ENCODE measurements at regions not wholly inside any gene's neighbourhood (a gene's known extent, or its start where the extent isn't known, plus 50 kb on each side); places are given as distances from the start of the nearest gene placed in this dataset.

- no peak for DNase-seq
- intact Hi-C loops (cut with DNase I; ENCODE audit: low total_unique reads) = no loop called here
- H3K4me1 ChIP-seq = no peaks in the 10 kb centered on the region
- WGBS, 2 donors (ENCODE audit: low coverage in 1 of 2) = 65 to 86% methylated on average over 2 of the region's 2 CpGs
- TF ChIP-seq POLR2A (IDR thresholded peaks at IDR 0.05) = no peak
- no peak for TF ChIP-seq EP300 (IDR thresholded peaks at IDR 0.05; ENCODE audit: low read depth)
- no peak for TF ChIP-seq CTCF (IDR thresholded peaks at IDR 0.05)
- no peak for TF ChIP-seq POLR2AphosphoS5 (IDR thresholded peaks at IDR 0.05)
- H3K9me3 ChIP-seq = no peaks in the 10 kb centered on the region
- in situ Hi-C loops (cut with MboI; ENCODE audit: low pct_ligation_motif_present in 1 of 4, low pct_unique_long_range_greater_than_20kb in 1 of 4, low sequenced_read_pairs in 3 of 4) = no loop called here
- H3K27ac ChIP-seq = no peak overlapping the region
- H3K36me3 ChIP-seq = no peaks in the 10 kb centered on the region
- peaks cover 39% of the 10 kb centered on the region for H3K27me3 ChIP-seq
- H3K4me3 ChIP-seq = no peak overlapping the region
These were observed 69.1 kb downstream of the OTP start for GRCh38 chr5:77569409-77569808.

GRCh38 chr5:77568555-77568954 lies 70.0 kb downstream of the OTP start:
- WGBS, 2 donors (ENCODE audit: low coverage in 1 of 2) = 67 to 73% methylated on average over 2 to 3 of the region's 3 CpGs
- TF ChIP-seq EP300 (IDR thresholded peaks at IDR 0.05; ENCODE audit: low read depth) = no peak
- no peak for TF ChIP-seq POLR2A (IDR thresholded peaks at IDR 0.05)
- no peak for TF ChIP-seq CTCF (IDR thresholded peaks at IDR 0.05)
- no peak for TF ChIP-seq POLR2AphosphoS5 (IDR thresholded peaks at IDR 0.05)
- Histone ChIP-seq H3K27ac (no peak overlapping the region), H3K27me3 (peaks cover 39% of the 10 kb centered on the region), H3K4me1 (no peaks in the 10 kb centered on the region), H3K36me3 (no peaks in the 10 kb centered on the region), H3K4me3 (no peak overlapping the region), H3K9me3 (no peaks in the 10 kb centered on the region)
- intact Hi-C loops (cut with DNase I; ENCODE audit: low total_unique reads) (no loop called here), in situ Hi-C loops (cut with MboI; ENCODE audit: low pct_ligation_motif_present in 1 of 4, low pct_unique_long_range_greater_than_20kb in 1 of 4, low sequenced_read_pairs in 3 of 4) (no loop called here)
- DNase-seq = no peak

GRCh38 chr5:77568082-77568481 lies 70.4 kb downstream of the OTP start:
- in situ Hi-C loops (cut with MboI; ENCODE audit: low pct_ligation_motif_present in 1 of 4, low pct_unique_long_range_greater_than_20kb in 1 of 4, low sequenced_read_pairs in 3 of 4) (no loop called here), intact Hi-C loops (cut with DNase I; ENCODE audit: low total_unique reads) (no loop called here)
- Histone ChIP-seq H3K27ac (no peak overlapping the region), H3K4me1 (no peaks in the 10 kb centered on the region), H3K4me3 (no peak overlapping the region), H3K27me3 (peaks cover 39% of the 10 kb centered on the region), H3K36me3 (no peaks in the 10 kb centered on the region), H3K9me3 (no peaks in the 10 kb centered on the region)
- no peak for TF ChIP-seq POLR2AphosphoS5 (IDR thresholded peaks at IDR 0.05)
- 33 to 44% methylated on average over 1 to 2 of the region's 2 CpGs for WGBS, 2 donors (ENCODE audit: low coverage in 1 of 2)
- no peak for DNase-seq

GRCh38 chr5:77563475-77563874 lies 71.4 kb upstream of the WDR41 start:
- TF ChIP-seq EP300 (IDR thresholded peaks at IDR 0.05; ENCODE audit: low read depth) (no peak), POLR2AphosphoS5 (IDR thresholded peaks at IDR 0.05) (no peak), POLR2A (IDR thresholded peaks at IDR 0.05) (no peak)
- Histone ChIP-seq H3K36me3 (no peaks in the 10 kb centered on the region), H3K27me3 (peaks cover 27% of the 10 kb centered on the region), H3K4me1 (no peaks in the 10 kb centered on the region), H3K4me3 (no peak overlapping the region), H3K9me3 (no peaks in the 10 kb centered on the region), H3K27ac (no peak overlapping the region)
- 20 to 45% methylated on average over 1 to 3 of the region's 3 CpGs for WGBS, 2 donors (ENCODE audit: low coverage in 1 of 2)
- intact Hi-C loops (cut with DNase I; ENCODE audit: low total_unique reads) (no loop called here), in situ Hi-C loops (cut with MboI; ENCODE audit: low pct_ligation_motif_present in 1 of 4, low pct_unique_long_range_greater_than_20kb in 1 of 4, low sequenced_read_pairs in 3 of 4) (no loop called here)
- DNase-seq = no peak

GRCh38 chr5:77561965-77562364 lies 69.8 kb upstream of the WDR41 start:
- intact Hi-C loops (cut with DNase I; ENCODE audit: low total_unique reads) (no loop called here), in situ Hi-C loops (cut with MboI; ENCODE audit: low pct_ligation_motif_present in 1 of 4, low pct_unique_long_range_greater_than_20kb in 1 of 4, low sequenced_read_pairs in 3 of 4) (no loop called here)
- Histone ChIP-seq H3K36me3 (no peaks in the 10 kb centered on the region), H3K27me3 (peaks cover 17% of the 10 kb centered on the region), H3K9me3 (no peaks in the 10 kb centered on the region), H3K27ac (no peak overlapping the region), H3K4me1 (no peaks in the 10 kb centered on the region), H3K4me3 (no peak overlapping the region)
- no peak for DNase-seq
- TF ChIP-seq POLR2AphosphoS5 (IDR thresholded peaks at IDR 0.05) (no peak), CTCF (IDR thresholded peaks at IDR 0.05) (no peak), EP300 (IDR thresholded peaks at IDR 0.05; ENCODE audit: low read depth) (no peak), POLR2A (IDR thresholded peaks at IDR 0.05) (no peak)
- 66% methylated on average over 3 of the region's 3 CpGs; no CpG with 5 or more reads in 1 of the 2 donors for WGBS, 2 donors (ENCODE audit: low coverage in 1 of 2)
